Neural cell (in vitro differentiated cells): ENCODE measurements at regions not wholly inside any gene's neighbourhood (a gene's known extent, or its start where the extent isn't known, plus 50 kb on each side); places are given as distances from the start of the nearest gene placed in this dataset.

Experiments used
- H2AFZ ChIP-seq: fragments of 200-600, 300-800 bp; sonication (generic), shearing (Covaris generic); 2 replicates; pipeline ENCODE4 v1.6.0; 2014; ENCODE audit warnings: low read depth, mild to moderate bottlenecking, antibody characterized with exemption, low read length, moderate library complexity
- H3F3A ChIP-seq: fragments of 200-600 bp; shearing (Covaris generic); 2 replicates; pipeline ENCODE4 v1.6.1; 2016; ENCODE audit warnings: mild to moderate bottlenecking, moderate library complexity, mixed read lengths, antibody characterized with exemption, low read length; ENCODE audit not compliant: insufficient read depth, poor library complexity, severe bottlenecking
- H3K27ac ChIP-seq: fragments of 200-600, 300-800 bp; sonication (generic), shearing (Covaris generic); 2 replicates; pipeline ENCODE4 v1.5.1; 2014; ENCODE audit warnings: mild to moderate bottlenecking, low read length, moderate library complexity
- H3K27me3 ChIP-seq: fragments of 300-800, 200-600 bp; sonication (generic), shearing (Covaris generic); 2 replicates; pipeline ENCODE4 v1.6.0; 2014; ENCODE audit warnings: mild to moderate bottlenecking, low read depth, low read length, moderate library complexity; ENCODE audit not compliant: insufficient read depth
- H3K36me3 ChIP-seq: fragments of 300-800, 200-600 bp; sonication (generic), shearing (Covaris generic); 2 replicates; pipeline ENCODE4 v1.5.1; 2014; ENCODE audit warnings: mild to moderate bottlenecking, antibody characterized with exemption, low read length, moderate library complexity; ENCODE audit not compliant: insufficient read depth
- H3K4me2 ChIP-seq: fragments of 300-800, 200-600 bp; sonication (generic), shearing (Covaris generic); 2 replicates; pipeline ENCODE4 v1.6.0; 2014; ENCODE audit warnings: mild to moderate bottlenecking, low read length
- H3K4me3 ChIP-seq: fragments of 300-800, 200-600 bp; sonication (generic), shearing (Covaris generic); 2 replicates; pipeline ENCODE4 v1.5.1; 2014; ENCODE audit warnings: mild to moderate bottlenecking, low read length, moderate library complexity
- H3K79me2 ChIP-seq: fragments of 200-600 bp; shearing (Covaris generic); replicated peaks from 2 replicates; pipeline ENCODE4 v1.6.0; 2014; ENCODE audit warnings: mild to moderate bottlenecking, low read length, moderate library complexity; ENCODE audit not compliant: insufficient read depth
- H3K9ac ChIP-seq: fragments of 300-800, 200-600 bp; sonication (generic), shearing (Covaris generic); 2 replicates; pipeline ENCODE4 v1.6.1; 2016; ENCODE audit warnings: mild to moderate bottlenecking, low read length, mixed read lengths
- H3K9me2 ChIP-seq: fragments of 200-600 bp; shearing (Covaris generic); 2 replicates; pipeline ENCODE4 v1.6.1; 2016; ENCODE audit warnings: mild to moderate bottlenecking, low read length, mixed read lengths; ENCODE audit not compliant: insufficient read depth
- H3K9me3 ChIP-seq: fragments of 200-600, 300-800 bp; sonication (generic), shearing (Covaris generic); 2 replicates; pipeline ENCODE4 v1.6.1; 2016; ENCODE audit warnings: mild to moderate bottlenecking, mixed run types, low read length, moderate library complexity, mixed read lengths
- H4K20me1 ChIP-seq: fragments of 200-600 bp; shearing (Covaris generic); 2 replicates; pipeline ENCODE4 v1.6.1; 2016; ENCODE audit warnings: mild to moderate bottlenecking, mixed run types; ENCODE audit not compliant: insufficient read depth
- EP300 ChIP-seq: fragments of 450-650 bp; conservative IDR thresholded peaks from 2 replicates; pipeline ENCODE4 v1.6.1; 2014; ENCODE audit warnings: antibody characterized with exemption, mild to moderate bottlenecking, moderate library complexity; ENCODE audit not compliant: poor library complexity, severe bottlenecking
- EZH2 ChIP-seq: fragments of 200-600, 300-800 bp; shearing (Covaris generic), sonication (generic); IDR thresholded peaks from 2 replicates; pipeline ENCODE4 v1.6.1; 2014; ENCODE audit warnings: antibody characterized with exemption, low read length, borderline replicate concordance, mild to moderate bottlenecking; ENCODE audit not compliant: insufficient read depth, poor library complexity, severe bottlenecking
- MXI1 ChIP-seq: fragments of 450-650 bp; conservative IDR thresholded peaks from 2 replicates; pipeline ENCODE4 v1.6.1; 2014; ENCODE audit warnings: antibody characterized with exemption, mild to moderate bottlenecking; ENCODE audit not compliant: poor library complexity, severe bottlenecking
- POLR2AphosphoS5 ChIP-seq: IDR thresholded peaks from 2 replicates; pipeline ENCODE4 v1.6.1; 2012
- RAD21 ChIP-seq: fragments of 450-650 bp; conservative IDR thresholded peaks from 2 replicates; pipeline ENCODE4 v1.6.1; 2014; ENCODE audit warnings: antibody characterized with exemption, mild to moderate bottlenecking, moderate library complexity
- REST ChIP-seq: IDR thresholded peaks from 2 replicates; pipeline ENCODE4 v1.6.1; 2012; ENCODE audit warnings: borderline replicate concordance
- SMC3 ChIP-seq: fragments of 450-650 bp; conservative IDR thresholded peaks from 2 replicates; pipeline ENCODE4 v1.6.1; 2014; ENCODE audit warnings: antibody characterized with exemption, mild to moderate bottlenecking, moderate library complexity; ENCODE audit not compliant: poor library complexity
- TAF1 ChIP-seq: IDR thresholded peaks from 2 replicates; pipeline ENCODE4 v1.6.1; 2012; ENCODE audit warnings: low read depth
- TF ChIP-seq, protein P1 (sequence below): fragments of 450-650 bp; IDR thresholded peaks from 2 replicates; pipeline ENCODE4 v1.5.1; 2014; ENCODE audit warnings: antibody characterized with exemption, mild to moderate bottlenecking, moderate library complexity; ENCODE audit not compliant: poor library complexity, severe bottlenecking

GRCh38 chr4:127417885-127418535 lies 214.7 kb upstream of the INTU start:
- no peaks in the 10 kb centered on the region for H3K9me2 ChIP-seq
- no peak overlapping the region for H3K27ac ChIP-seq
- H3K36me3 ChIP-seq: no peaks in the 10 kb centered on the region
- H2AFZ ChIP-seq: no peak overlapping the region
- no peak overlapping the region for H3K4me2 ChIP-seq
- H3K4me3 ChIP-seq: no peak overlapping the region
- no peaks in the 10 kb centered on the region for H3F3A ChIP-seq
- TF ChIP-seq REST (no peak), MXI1 (no peak), POLR2AphosphoS5 (no peak), TAF1 (no peak), SMC3 (no peak), EP300 (no peak), RAD21 (no peak), EZH2 (no peak)
- TF ChIP-seq, protein P1, sequence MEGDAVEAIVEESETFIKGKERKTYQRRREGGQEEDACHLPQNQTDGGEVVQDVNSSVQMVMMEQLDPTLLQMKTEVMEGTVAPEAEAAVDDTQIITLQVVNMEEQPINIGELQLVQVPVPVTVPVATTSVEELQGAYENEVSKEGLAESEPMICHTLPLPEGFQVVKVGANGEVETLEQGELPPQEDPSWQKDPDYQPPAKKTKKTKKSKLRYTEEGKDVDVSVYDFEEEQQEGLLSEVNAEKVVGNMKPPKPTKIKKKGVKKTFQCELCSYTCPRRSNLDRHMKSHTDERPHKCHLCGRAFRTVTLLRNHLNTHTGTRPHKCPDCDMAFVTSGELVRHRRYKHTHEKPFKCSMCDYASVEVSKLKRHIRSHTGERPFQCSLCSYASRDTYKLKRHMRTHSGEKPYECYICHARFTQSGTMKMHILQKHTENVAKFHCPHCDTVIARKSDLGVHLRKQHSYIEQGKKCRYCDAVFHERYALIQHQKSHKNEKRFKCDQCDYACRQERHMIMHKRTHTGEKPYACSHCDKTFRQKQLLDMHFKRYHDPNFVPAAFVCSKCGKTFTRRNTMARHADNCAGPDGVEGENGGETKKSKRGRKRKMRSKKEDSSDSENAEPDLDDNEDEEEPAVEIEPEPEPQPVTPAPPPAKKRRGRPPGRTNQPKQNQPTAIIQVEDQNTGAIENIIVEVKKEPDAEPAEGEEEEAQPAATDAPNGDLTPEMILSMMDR: no peak
- no peak overlapping the region for H3K9ac ChIP-seq
- H3K9me3 ChIP-seq: no peaks in the 10 kb centered on the region
- H3K79me2 ChIP-seq: no peaks in the 10 kb centered on the region
- no peaks in the 10 kb centered on the region for H4K20me1 ChIP-seq
- H3K27me3 ChIP-seq: no peaks in the 10 kb centered on the region

DNA sequence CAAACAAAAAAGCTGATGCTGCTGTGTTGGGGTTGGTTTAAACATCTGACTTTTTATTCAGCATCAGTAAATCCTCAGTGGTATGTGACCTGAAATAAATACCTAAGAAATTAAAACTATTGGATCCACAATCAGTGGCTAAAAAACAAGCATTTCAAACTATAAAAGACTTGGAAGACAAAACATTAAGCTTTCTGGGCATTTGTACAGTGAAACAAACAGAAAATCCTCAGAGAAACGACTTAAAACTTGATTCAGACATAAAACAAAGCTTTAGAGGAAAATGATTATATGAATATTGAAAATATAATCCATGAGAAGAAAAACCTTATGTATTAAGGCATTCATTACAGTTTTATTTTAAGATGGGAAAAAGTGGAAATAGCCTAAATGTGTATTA lies 213.3 kb upstream of the INTU start:
- Histone ChIP-seq H3F3A (no peaks in the 10 kb centered on the region), H3K27me3 (no peaks in the 10 kb centered on the region), H3K36me3 (no peaks in the 10 kb centered on the region), H3K4me3 (no peak overlapping the region), H3K4me2 (no peak overlapping the region), H3K9me2 (no peaks in the 10 kb centered on the region), H3K9me3 (no peaks in the 10 kb centered on the region), H4K20me1 (no peaks in the 10 kb centered on the region), H2AFZ (no peak overlapping the region), H3K9ac (no peak overlapping the region), H3K79me2 (no peaks in the 10 kb centered on the region), H3K27ac (no peak overlapping the region)
- TF ChIP-seq, protein P1: no peak
- TF ChIP-seq EZH2: no peak
- TF ChIP-seq POLR2AphosphoS5: no peak
- TF ChIP-seq RAD21: no peak
- no peak for TF ChIP-seq SMC3
- TF ChIP-seq EP300: no peak
- TF ChIP-seq TAF1: no peak
- TF ChIP-seq MXI1: no peak
- TF ChIP-seq REST: no peak
